Activated T-helper 2 cell treated with anti-CD3 and anti-CD28 coated beads, Interferon-gamma antibody, Interleukin-2, Interleukin-4, amounts not matched to agents 10 μg/mL and 5 μg/mL and 100 μg/mL, durations not matched to agents 14 hours and 24 hours and 36 hours (primary cell): ENCODE measurements at regions not wholly inside any gene's neighbourhood (a gene's known extent, or its start where the extent isn't known, plus 50 kb on each side); places are given as distances from the start of the nearest gene placed in this dataset.

Experiments used
- DNase-seq: peaks from one replicate; pipeline ENCODE4 v3.0.0; 2021; ENCODE audit warnings: low spot score
- H3K27ac Mint-ChIP-seq: one replicate; pipeline ENCODE4 v1.8.0; 2021; ENCODE audit warnings: mixed read lengths
- H3K27me3 Mint-ChIP-seq: one replicate; pipeline ENCODE4 v1.8.0; 2021; ENCODE audit warnings: low read depth, mixed read lengths
- H3K36me3 Mint-ChIP-seq: one replicate; pipeline ENCODE4 v1.8.0; 2021; ENCODE audit warnings: low read depth, mixed read lengths
- H3K4me1 Mint-ChIP-seq: one replicate; pipeline ENCODE4 v1.8.0; 2021; ENCODE audit warnings: low read depth, mixed read lengths
- H3K4me3 Mint-ChIP-seq: one replicate; pipeline ENCODE4 v1.8.0; 2021; ENCODE audit warnings: low read depth, mild to moderate bottlenecking, moderate library complexity, mixed read lengths
- H3K9me3 Mint-ChIP-seq: one replicate; pipeline ENCODE4 v1.8.0; 2021; ENCODE audit warnings: mixed read lengths
- intact Hi-C: fragments of 100-400 bp; cut with micrococcal nuclease; formaldehyde crosslinking; loops from one replicate; pipeline ENCODE4 v1.15.1; 2023

DNA sequence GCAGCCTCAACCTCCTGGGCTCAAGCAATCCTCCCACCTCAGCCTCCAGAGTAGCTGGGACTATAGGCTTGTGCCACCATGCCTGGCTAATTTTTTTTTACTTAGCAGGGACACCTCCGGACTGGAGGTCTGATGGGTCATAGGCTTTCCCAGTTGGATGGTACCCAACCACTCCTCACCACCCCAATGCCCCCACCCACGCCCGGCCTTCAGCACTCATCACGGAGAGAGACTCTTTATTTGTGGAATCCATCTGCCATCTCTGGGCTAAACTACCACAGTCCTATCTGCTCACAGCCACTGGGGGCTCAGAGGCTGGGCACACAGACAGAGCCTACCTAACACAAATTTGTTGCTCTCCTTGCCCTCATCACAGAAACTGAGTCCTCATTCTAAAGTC, 58.3 kb upstream of the STXBP1 start:
- H3K4me1 Mint-ChIP-seq, result peaks cover 36% of the 10 kb centered on the region
- peaks cover 11% of the 10 kb centered on the region for H3K36me3 Mint-ChIP-seq
- intact Hi-C loops, result no loop called here
- H3K4me3 Mint-ChIP-seq, result no peak overlapping the region
- H3K9me3 Mint-ChIP-seq, result no peaks in the 10 kb centered on the region
- no peak overlapping the region for H3K27ac Mint-ChIP-seq
- DNase-seq, result no peak
- H3K27me3 Mint-ChIP-seq, result no peaks in the 10 kb centered on the region

DNA sequence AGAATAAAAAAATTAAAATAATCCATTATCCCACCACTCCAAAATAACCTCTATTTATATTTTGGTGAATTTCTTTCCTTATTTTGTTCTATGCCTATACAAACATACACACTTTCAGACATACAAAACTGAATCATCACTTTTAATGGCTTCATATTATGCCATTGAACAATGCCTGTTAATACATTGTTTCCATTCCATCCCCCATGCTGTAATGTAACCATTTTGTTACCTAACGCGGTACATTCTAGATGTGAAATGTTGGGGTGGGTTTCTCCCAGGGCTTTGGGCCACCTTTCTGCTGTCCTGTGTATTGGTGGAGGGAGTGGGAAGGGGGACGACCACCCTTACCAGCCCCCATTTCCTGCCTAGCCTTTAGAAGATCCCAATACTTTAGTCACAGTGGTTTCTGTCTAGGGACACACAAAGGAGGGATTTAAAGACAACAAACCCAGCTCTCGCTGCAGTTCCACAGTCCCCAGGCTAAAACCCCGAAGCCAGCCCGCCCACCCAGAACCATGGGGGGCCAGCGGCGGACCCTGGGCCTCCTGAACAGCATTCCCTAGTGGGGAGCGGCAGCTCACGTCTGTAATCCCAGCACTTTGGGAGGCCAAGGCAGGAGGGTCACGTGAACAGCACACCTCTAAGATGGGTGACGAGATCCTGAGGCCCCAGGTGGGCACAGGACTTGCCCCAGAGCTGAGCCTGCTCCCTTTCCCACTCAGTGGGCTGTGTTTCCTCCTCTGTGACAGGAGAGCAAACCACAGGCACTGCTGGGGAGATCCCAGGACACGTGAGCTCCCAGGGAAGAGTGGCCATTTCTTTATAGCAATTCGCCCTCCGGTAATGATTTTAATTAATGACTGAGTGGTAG, 56.9 kb upstream of the STXBP1 start:
- Mint-ChIP-seq H3K27me3 (no peaks in the 10 kb centered on the region), H3K27ac (peak overlapping the region; percentile 73), H3K9me3 (no peaks in the 10 kb centered on the region), H3K4me3 (peak overlapping the region; percentile 19), H3K4me1 (peaks cover 38% of the 10 kb centered on the region), H3K36me3 (peaks cover 11% of the 10 kb centered on the region)
- intact Hi-C loops, result no loop called here
- no peak for DNase-seq

DNA sequence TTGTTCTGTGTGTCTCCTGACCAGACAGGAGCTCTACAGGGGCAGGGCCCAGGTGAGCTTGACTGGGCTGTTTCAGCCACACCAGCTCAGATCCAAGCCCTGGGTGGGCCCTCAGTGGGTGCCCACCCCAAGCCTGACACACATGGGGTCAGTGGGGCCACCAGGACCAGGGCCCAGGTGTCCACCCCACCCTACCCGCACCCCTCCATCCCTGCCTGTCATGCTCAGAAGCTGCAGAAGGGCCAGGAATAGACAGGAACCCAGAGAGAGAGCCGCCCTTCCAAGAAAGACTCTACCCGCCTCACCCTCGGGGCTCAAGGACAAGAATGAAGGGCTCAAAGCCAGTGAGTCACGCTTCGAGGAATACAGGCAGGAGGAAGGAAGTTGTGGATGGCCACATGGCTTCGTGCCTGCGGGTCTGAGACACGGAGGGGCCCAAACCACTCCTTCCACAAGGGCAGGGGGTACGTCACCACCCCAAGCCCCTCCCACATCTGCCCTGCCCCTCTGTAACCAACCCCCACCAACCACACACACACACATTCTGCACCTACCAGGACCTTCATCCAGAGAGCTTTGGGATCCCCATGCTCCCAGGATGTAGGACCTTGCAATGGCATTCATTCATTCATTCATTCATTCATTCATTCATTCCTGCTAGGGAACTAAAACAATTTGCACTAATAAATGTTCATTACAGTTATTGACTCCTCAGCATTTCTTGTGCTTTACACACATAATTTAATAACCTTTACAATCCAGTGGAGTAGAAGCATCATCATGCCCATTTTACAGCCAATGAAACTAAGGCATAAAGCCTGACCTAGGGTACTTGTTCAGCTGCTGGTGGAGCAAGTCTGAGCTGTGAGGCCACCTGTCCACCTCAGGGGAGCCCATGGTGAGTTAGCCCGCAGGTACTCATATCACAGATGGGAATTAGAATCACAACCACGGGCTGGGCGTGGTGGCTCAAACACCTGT, 55.9 kb upstream of the STXBP1 start:
- Mint-ChIP-seq H3K27me3 (no peaks in the 10 kb centered on the region), H3K4me1 (peaks cover 40% of the 10 kb centered on the region)
- intact Hi-C loops, result loop anchor here (2.0 kb wide), 1 partner anchor 23 kb away; no protein-coding TSS in a partner anchor

DNA sequence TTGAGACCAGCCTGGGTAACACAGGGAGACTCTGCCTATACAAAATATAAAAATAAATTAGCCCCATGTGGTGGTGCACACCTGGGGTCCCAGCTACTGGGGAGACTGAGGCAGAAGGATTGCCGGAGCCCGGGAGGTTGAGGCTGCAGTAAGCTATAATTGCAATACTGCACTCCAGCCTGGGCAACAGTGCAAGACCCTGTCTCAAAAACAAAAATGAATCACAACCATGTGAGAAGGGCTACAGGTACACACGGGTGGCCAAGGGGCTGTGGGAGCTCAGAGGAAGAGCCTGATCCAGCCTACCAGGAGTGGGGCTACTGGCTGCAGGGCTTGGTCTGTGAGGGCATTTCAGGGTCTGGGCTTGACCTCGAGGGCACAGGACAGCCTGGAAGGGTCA, 55.2 kb upstream of the STXBP1 start:
- Mint-ChIP-seq H3K27me3 (no peaks in the 10 kb centered on the region), H3K4me1 (peaks cover 47% of the 10 kb centered on the region), H3K4me3 (peak overlapping the region; percentile 19), H3K9me3 (no peaks in the 10 kb centered on the region), H3K36me3 (peaks cover 11% of the 10 kb centered on the region), H3K27ac (peak overlapping the region; percentile 73)
- intact Hi-C loops, result loop anchor here (2.0 kb wide), 1 partner anchor 22 kb away; no protein-coding TSS in a partner anchor
- no peak for DNase-seq

More for the DNA sequence above, 55.9 kb upstream of the STXBP1 start:
- H3K27ac Mint-ChIP-seq, result peak overlapping the region; percentile 73
- peak; percentile 65 for DNase-seq
- no peaks in the 10 kb centered on the region for H3K9me3 Mint-ChIP-seq
- H3K36me3 Mint-ChIP-seq, result peaks cover 11% of the 10 kb centered on the region
- H3K4me3 Mint-ChIP-seq, result peak overlapping the region; percentile 19

DNA sequence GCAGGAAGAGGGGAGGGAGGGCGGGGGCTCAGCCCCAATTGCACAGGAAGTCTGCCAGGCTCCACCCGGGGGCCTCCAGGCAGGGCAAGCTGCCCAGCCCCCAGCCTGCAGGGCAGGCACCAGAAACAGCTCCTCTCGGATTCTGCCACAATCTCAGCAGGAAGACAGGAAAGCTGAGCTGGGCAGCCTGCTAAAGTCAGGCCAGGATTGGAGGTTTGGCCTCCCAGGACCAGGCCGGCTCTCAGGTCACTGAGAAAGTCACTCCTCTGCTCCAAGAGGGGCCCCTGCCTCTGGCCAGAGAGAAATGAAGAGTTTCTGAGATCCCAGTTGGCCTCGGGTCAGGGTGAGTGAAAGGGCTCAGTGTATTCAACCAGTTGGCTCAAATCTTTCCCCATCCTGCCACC, 54.6 kb upstream of the STXBP1 start:
- peaks cover 52% of the 10 kb centered on the region for H3K4me1 Mint-ChIP-seq

DNA sequence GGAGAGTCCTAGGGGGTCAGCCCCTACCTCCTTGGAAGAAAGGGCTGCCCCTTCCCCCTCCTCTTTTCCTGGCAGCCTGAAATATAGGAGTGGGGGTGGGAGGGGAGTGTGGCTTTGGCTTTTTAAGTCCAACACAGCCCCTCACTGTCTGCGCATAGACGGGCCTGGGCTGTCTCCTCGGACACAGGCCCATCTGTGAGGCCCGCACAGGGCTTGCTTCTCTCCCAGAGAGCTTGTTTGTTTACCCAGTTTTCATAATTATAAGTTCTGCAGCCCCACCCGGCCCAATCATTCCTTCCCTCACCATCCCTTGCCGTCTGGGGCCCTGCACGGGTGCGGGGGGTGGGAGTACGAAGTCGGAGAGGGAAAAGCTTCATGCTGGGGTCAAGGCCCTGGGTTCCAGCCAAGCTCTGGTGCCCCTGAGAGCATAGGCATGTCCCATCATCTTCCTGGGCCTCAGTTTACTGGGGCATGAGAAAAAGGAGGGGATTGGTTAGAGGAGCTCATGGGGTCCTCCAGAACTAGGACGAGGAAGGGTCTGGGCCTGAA, 54.0 kb upstream of the STXBP1 start:
- Mint-ChIP-seq H3K4me3 (no peak overlapping the region), H3K36me3 (peaks cover 11% of the 10 kb centered on the region), H3K27ac (peak overlapping the region; percentile 16), H3K4me1 (peaks cover 54% of the 10 kb centered on the region), H3K27me3 (no peaks in the 10 kb centered on the region), H3K9me3 (no peaks in the 10 kb centered on the region)
- intact Hi-C loops, result loop anchor here (2.0 kb wide), 1 partner anchor 21 kb away; no protein-coding TSS in a partner anchor
- DNase-seq, result no peak

More for the DNA sequence above, 54.6 kb upstream of the STXBP1 start:
- no peak overlapping the region for H3K4me3 Mint-ChIP-seq
- intact Hi-C loops, result loop anchor here (2.0 kb wide), 1 partner anchor 21 kb away; no protein-coding TSS in a partner anchor
- H3K27ac Mint-ChIP-seq, result no peak overlapping the region
- no peak for DNase-seq
- peaks cover 11% of the 10 kb centered on the region for H3K36me3 Mint-ChIP-seq
- no peaks in the 10 kb centered on the region for H3K9me3 Mint-ChIP-seq
- H3K27me3 Mint-ChIP-seq, result no peaks in the 10 kb centered on the region

DNA sequence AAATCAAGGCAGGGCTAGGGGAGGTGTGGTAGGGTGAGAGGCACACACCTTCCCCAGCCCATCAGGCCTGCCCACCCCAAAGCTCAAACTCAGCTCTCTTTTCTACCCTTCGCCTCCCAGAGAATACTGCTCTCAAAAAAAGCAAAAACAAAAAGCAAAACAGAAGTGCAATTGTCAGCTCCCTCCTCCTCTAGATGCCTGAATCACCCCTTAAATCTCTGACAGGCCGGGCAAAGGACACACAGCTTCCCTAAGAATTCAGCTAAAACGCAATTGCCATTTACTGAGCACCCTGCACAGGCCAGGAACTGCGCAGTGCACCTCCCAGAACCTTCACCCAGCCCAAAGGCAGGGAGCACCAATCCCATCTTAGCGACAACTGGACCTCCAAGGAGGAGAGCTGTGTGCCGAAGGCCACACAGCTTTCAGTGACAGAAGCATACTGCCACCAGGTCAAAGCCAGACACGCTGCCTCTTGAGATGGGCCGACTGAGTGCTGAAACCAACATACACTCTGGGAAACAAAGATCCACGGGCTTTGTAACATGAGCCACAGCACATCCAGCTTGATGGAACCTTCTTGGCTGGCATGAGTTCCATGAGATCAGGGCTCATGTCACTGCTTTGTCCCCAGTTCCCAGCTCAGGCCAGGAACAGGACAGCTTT, 53.4 kb upstream of the STXBP1 start:
- Mint-ChIP-seq H3K27me3 (no peaks in the 10 kb centered on the region), H3K27ac (peak overlapping the region; percentile 29), H3K9me3 (no peaks in the 10 kb centered on the region), H3K4me3 (peak overlapping the region; percentile 3), H3K4me1 (peaks cover 54% of the 10 kb centered on the region), H3K36me3 (peaks cover 11% of the 10 kb centered on the region)
- intact Hi-C loops, result no loop called here
- no peak for DNase-seq

DNA sequence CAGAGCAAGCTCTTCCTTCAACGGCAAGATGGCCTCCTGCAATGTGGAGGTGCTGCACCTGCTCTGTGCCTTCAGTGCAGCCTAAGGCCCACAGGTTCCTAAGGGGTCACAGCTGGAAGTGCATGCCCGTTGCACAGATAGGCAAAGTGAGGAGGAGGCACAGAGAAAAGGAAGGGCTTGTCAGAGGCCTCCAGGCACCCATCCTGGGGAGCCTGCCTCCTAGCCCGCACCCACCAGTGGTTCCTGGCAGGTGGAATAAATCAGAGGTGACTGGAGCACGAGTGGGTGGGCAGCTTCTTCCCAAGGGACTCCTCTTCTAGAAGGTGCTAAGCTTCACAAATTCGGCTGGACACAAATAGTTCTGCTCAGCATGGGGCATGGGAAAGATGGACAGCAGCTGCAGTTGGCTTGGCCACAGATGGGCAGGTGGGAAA, 52.8 kb upstream of the STXBP1 start:
- Mint-ChIP-seq H3K9me3 (no peaks in the 10 kb centered on the region), H3K36me3 (peaks cover 11% of the 10 kb centered on the region), H3K27ac (no peak overlapping the region), H3K4me1 (peaks cover 50% of the 10 kb centered on the region), H3K4me3 (no peak overlapping the region), H3K27me3 (no peaks in the 10 kb centered on the region)
- intact Hi-C loops, result no loop called here
- no peak for DNase-seq

DNA sequence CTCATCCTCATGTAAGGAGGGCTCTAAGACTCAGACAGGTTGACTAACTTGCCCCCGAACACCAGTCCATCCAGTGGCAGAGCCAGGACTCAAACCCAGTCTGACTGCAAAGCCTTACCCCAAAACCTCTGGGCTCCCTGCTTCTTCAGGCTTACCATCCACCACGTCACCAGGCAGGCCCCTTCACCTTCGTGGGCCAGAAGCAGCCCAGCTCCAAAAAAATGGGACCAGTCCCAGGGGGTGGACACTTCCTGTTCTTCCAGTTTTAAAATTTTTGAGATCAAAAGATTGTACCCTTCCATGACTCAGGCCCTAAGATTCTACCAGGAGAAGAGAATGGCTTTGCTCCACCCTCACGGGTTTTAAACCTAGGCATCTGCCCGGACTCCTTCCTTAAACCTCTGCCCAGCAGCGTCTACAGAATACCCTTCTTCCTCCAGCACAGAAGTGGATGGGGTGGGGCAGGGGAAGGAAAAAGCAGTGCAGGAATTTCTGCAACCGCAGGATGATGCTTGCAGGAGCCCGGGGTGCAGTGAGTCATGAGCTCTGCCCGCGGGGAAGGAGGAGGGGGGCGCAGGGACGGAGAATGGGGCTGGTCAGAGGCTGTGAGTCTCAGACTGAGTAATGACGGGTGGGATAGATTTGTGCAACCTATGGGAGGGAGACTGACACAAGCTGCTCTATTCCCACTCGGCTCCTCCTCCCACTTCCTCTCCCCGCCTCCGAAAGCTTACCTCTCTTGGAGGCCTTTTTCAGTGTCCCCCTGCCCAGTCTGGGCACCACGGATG, 50.4 kb upstream of the STXBP1 start:
- H3K9me3 Mint-ChIP-seq, result no peaks in the 10 kb centered on the region
- H3K4me1 Mint-ChIP-seq, result peaks cover 30% of the 10 kb centered on the region
- H3K36me3 Mint-ChIP-seq, result no peaks in the 10 kb centered on the region
- DNase-seq, result no peak
- intact Hi-C loops, result no loop called here
- H3K27ac Mint-ChIP-seq, result peak overlapping the region; percentile 33
- H3K4me3 Mint-ChIP-seq, result no peak overlapping the region
- H3K27me3 Mint-ChIP-seq, result no peaks in the 10 kb centered on the region
